ENCODE measurements at regions not wholly inside any gene's neighbourhood (a gene's known extent, or its start where the extent isn't known, plus 50 kb on each side); places are given as distances from the start of the nearest gene placed in this dataset.

GRCh38 chr3:110822971-110823370 lies 248.6 kb upstream of the NECTIN3 start:
- in situ Hi-C loops (cut with HindIII; ENCODE audit: low sequenced_read_pairs), result no loop called here

GRCh38 chr3:110846971-110847370 lies 224.6 kb upstream of the NECTIN3 start:
- TF ChIP-seq CTCF (IDR thresholded peaks at IDR 0.05; ENCODE audit: low read depth, low read length), result no peak
- no peak for DNase-seq (ENCODE audit: low read depth, low spot score)
- in situ Hi-C loops (cut with HindIII; ENCODE audit: low sequenced_read_pairs), result no loop called here
- H3K4me3 ChIP-seq (ENCODE audit: low read depth, low read length), result no peak overlapping the region

More at GRCh38 chr3:110822971-110823370, 248.6 kb upstream of the NECTIN3 start:
- H3K4me3 ChIP-seq (ENCODE audit: low read depth, low read length), result no peak overlapping the region
- no peak for DNase-seq (ENCODE audit: low read depth, low spot score)
- no peak for TF ChIP-seq CTCF (IDR thresholded peaks at IDR 0.05; ENCODE audit: low read depth, low read length)

GRCh38 chr3:110849064-110849463 lies 222.6 kb upstream of the NECTIN3 start:
- TF ChIP-seq CTCF (IDR thresholded peaks at IDR 0.05; ENCODE audit: low read depth, low read length), result no peak
- H3K4me3 ChIP-seq (ENCODE audit: low read depth, low read length), result no peak overlapping the region
- DNase-seq (ENCODE audit: low read depth, low spot score), result no peak
- in situ Hi-C loops (cut with HindIII; ENCODE audit: low sequenced_read_pairs), result no loop called here

- in situ Hi-C loops (cut with HindIII; ENCODE audit: low sequenced_read_pairs), result no loop called here
- no peak for TF ChIP-seq CTCF (IDR thresholded peaks at IDR 0.05; ENCODE audit: low read depth, low read length)
- no peak overlapping the region for H3K4me3 ChIP-seq (ENCODE audit: low read depth, low read length)
- DNase-seq (ENCODE audit: low read depth, low spot score), result no peak
Measured at GRCh38 chr3:110851736-110852135, 219.9 kb upstream of the NECTIN3 start.

- DNase-seq (ENCODE audit: low read depth, low spot score), result no peak
- in situ Hi-C loops (cut with HindIII; ENCODE audit: low sequenced_read_pairs), result no loop called here
- H3K4me3 ChIP-seq (ENCODE audit: low read depth, low read length), result no peak overlapping the region
- TF ChIP-seq CTCF (IDR thresholded peaks at IDR 0.05; ENCODE audit: low read depth, low read length), result no peak
Measured at GRCh38 chr3:110855207-110855606, 216.4 kb upstream of the NECTIN3 start.

GRCh38 chr3:110856916-110857315 lies 214.7 kb upstream of the NECTIN3 start:
- TF ChIP-seq CTCF (IDR thresholded peaks at IDR 0.05; ENCODE audit: low read depth, low read length), result no peak
- in situ Hi-C loops (cut with HindIII; ENCODE audit: low sequenced_read_pairs), result no loop called here
- DNase-seq (ENCODE audit: low read depth, low spot score), result no peak
- H3K4me3 ChIP-seq (ENCODE audit: low read depth, low read length), result no peak overlapping the region

- DNase-seq (ENCODE audit: low read depth, low spot score), result no peak
- no peak overlapping the region for H3K4me3 ChIP-seq (ENCODE audit: low read depth, low read length)
- in situ Hi-C loops (cut with HindIII; ENCODE audit: low sequenced_read_pairs), result no loop called here
- TF ChIP-seq CTCF (IDR thresholded peaks at IDR 0.05; ENCODE audit: low read depth, low read length), result no peak
Measured at GRCh38 chr3:110858549-110858948, 213.1 kb upstream of the NECTIN3 start.
